ENCODE measurements at regions not wholly inside any gene's neighbourhood (a gene's known extent, or its start where the extent isn't known, plus 50 kb on each side); places are given as distances from the start of the nearest gene placed in this dataset.

DNA sequence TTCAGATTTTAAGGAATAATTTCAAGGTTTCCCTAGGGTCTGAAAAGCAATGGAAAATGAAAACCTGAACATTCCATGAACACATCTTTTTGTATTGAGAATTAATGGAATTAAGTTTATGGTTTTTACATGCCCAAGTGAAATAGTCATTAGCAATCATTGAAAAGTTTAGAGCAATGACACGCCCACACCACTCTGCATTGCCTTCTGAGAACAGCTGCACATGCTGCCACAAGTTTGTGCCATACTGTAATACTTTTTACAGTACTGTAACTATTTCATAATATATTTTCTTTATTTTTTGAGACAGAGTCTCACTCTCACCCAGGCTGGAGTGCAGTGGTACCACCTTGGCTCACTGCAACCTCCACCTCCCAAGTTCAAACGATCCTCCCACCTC, 345.2 kb upstream of the PMFBP1 start:
- H3K27me3 Mint-ChIP-seq: no peaks in the 10 kb centered on the region
- no peaks in the 10 kb centered on the region for H3K4me1 Mint-ChIP-seq
- peaks cover 12% of the 10 kb centered on the region for H3K9me3 Mint-ChIP-seq
- ATAC-seq (replicated peaks; ENCODE audit: extremely low read depth, poor library complexity, severe bottlenecking) (no peak), DNase-seq (ENCODE audit: low spot score in 2 of 2) (no peak)
- no peak overlapping the region for H3K27ac Mint-ChIP-seq (ENCODE audit: low read depth)
- peaks cover 2% of the 10 kb centered on the region for H3K36me3 Mint-ChIP-seq (ENCODE audit: insufficient read depth)
- H3K4me3 Mint-ChIP-seq: no peak overlapping the region

DNA sequence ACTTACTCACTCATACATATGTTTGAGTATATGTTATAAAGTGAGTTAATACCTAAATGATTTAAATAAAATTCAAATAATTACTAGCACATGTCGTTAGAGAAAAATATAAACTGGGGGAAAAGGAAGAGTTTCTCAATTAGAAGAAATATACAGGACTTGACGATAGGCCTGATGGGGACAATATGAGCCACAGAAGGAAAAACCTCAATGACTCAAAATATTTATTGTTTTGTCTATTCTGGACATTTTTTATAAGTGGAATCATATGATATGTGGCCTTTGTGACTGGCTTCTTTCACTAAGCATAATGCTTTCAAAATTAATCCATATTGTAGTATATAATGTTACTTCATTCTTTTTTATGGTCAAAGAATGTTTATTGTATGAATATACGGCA, 339.2 kb upstream of the PMFBP1 start:
- DNase-seq (ENCODE audit: low spot score in 2 of 2) (no peak), ATAC-seq (replicated peaks; ENCODE audit: extremely low read depth, poor library complexity, severe bottlenecking) (no peak)
- H3K9me3 Mint-ChIP-seq: peaks cover 2% of the 10 kb centered on the region
- H3K4me3 Mint-ChIP-seq: no peak overlapping the region
- H3K4me1 Mint-ChIP-seq: no peaks in the 10 kb centered on the region
- no peaks in the 10 kb centered on the region for H3K27me3 Mint-ChIP-seq
- H3K36me3 Mint-ChIP-seq (ENCODE audit: insufficient read depth): peaks cover 2% of the 10 kb centered on the region
- H3K27ac Mint-ChIP-seq (ENCODE audit: low read depth): no peak overlapping the region

DNA sequence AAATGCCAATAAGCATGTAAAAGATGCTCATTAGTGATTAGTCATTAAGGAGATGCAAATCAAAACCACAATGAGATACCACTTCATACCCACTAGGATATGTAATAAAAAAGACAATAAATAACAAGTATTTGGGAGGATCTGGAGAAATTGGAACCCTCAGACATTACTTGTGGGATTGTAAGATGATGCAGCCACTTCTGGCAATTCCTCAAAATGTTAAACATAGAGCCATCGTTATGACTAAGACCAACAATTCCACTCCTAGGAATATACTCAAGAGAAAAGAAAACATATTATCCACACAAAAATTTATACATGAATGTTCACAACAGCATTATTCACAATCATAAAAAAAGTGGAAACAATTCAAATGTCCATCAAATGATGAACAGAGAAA, 336.2 kb upstream of the PMFBP1 start:
- Mint-ChIP-seq H3K9me3 (no peaks in the 10 kb centered on the region), H3K36me3 (ENCODE audit: insufficient read depth) (no peaks in the 10 kb centered on the region), H3K27me3 (no peaks in the 10 kb centered on the region), H3K4me3 (no peak overlapping the region), H3K4me1 (no peaks in the 10 kb centered on the region), H3K27ac (ENCODE audit: low read depth) (no peak overlapping the region)
- no peak for ATAC-seq (replicated peaks; ENCODE audit: extremely low read depth, poor library complexity, severe bottlenecking)
- DNase-seq (ENCODE audit: low spot score in 2 of 2): no peak

DNA sequence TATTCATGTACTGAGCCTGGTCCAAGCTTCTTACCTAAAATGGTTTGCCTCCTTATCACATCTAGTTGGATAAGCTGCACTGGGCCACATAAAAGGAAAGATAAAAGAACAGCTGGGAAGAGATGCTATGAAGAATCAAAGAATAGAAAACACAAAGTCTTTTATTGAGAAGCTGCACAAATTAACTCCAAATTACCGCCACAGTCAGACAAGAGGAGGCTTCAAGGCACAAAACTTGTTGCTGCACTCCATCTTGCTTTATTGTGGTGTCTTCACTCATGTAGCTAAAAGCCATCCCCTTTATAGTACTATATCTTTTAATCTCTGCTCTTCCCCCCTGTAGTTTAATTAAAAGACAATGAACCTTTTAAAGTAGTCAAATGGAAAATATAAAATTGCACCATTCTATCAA, 330.6 kb upstream of the PMFBP1 start:
- no peak for ATAC-seq (replicated peaks; ENCODE audit: extremely low read depth, poor library complexity, severe bottlenecking)
- Mint-ChIP-seq H3K4me3 (no peak overlapping the region), H3K36me3 (ENCODE audit: insufficient read depth) (no peaks in the 10 kb centered on the region), H3K27me3 (no peaks in the 10 kb centered on the region), H3K27ac (ENCODE audit: low read depth) (no peak overlapping the region), H3K4me1 (no peaks in the 10 kb centered on the region), H3K9me3 (no peaks in the 10 kb centered on the region)
- no peak for DNase-seq (ENCODE audit: low spot score in 2 of 2)

DNA sequence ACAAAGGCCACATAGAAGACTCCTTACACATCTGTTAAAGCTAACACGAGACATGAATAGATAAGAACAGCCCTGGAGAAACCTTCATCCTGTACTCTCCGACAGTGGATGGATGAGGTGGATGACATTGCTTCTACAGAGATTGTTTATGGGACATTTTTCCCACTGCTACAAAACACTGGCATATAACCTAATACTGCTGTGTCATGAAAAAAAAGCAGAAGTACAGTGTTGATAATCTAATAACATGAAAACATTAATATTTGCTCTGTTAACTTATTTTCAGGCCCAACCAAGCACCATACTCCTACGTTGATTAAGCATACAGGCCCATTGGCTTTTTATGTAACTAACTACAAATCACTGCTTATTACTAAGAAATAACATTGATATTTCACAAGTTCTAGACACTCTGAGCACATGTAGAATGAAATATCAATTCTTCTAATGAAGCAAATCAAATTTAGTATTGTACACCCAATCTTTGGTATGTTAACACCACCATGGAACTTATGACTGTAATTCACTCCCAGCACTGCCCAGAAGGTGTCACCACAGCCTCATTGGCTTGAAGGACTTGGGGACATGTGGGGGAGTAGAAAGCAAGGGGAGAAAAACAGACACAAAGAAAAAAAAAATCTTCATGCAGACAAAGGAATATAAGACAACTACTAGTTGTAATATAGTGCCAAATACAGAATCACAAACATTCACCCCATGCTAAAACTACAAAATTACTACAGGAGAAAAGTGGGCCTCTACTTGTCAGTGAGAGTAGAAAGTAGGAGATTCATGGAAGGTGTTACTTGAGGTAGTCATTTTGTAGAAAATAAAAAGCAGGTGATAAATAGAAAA, 330.0 kb upstream of the PMFBP1 start:
- no peak for DNase-seq (ENCODE audit: low spot score in 2 of 2)
- Mint-ChIP-seq H3K4me1 (no peaks in the 10 kb centered on the region), H3K36me3 (ENCODE audit: insufficient read depth) (no peaks in the 10 kb centered on the region), H3K9me3 (no peaks in the 10 kb centered on the region), H3K27me3 (no peaks in the 10 kb centered on the region), H3K27ac (ENCODE audit: low read depth) (no peak overlapping the region), H3K4me3 (no peak overlapping the region)
- no peak for ATAC-seq (replicated peaks; ENCODE audit: extremely low read depth, poor library complexity, severe bottlenecking)

DNA sequence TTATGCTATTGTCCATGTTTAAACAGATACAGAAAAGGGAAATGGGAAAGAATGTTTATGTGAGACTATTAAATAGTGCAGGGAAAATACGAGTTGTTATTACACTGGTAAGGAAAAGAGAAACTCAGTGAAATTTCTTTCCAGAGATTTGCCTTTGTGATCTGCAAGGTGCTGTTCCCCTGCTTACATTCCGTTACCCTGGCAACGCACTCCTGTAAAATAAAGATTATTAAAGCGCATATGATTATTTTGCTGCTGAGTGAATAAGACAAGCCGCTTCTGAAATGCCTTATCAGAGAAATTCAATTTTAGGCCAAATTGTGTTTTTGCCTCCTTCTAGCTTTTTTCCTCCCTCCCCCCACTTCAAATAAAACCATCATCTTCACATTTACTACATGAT, 328.6 kb upstream of the PMFBP1 start:
- Mint-ChIP-seq H3K4me1 (no peaks in the 10 kb centered on the region), H3K27ac (ENCODE audit: low read depth) (no peak overlapping the region), H3K4me3 (no peak overlapping the region), H3K9me3 (no peaks in the 10 kb centered on the region), H3K27me3 (no peaks in the 10 kb centered on the region), H3K36me3 (ENCODE audit: insufficient read depth) (no peaks in the 10 kb centered on the region)
- no peak for DNase-seq (ENCODE audit: low spot score in 2 of 2)
- ATAC-seq (replicated peaks; ENCODE audit: extremely low read depth, poor library complexity, severe bottlenecking): no peak

DNA sequence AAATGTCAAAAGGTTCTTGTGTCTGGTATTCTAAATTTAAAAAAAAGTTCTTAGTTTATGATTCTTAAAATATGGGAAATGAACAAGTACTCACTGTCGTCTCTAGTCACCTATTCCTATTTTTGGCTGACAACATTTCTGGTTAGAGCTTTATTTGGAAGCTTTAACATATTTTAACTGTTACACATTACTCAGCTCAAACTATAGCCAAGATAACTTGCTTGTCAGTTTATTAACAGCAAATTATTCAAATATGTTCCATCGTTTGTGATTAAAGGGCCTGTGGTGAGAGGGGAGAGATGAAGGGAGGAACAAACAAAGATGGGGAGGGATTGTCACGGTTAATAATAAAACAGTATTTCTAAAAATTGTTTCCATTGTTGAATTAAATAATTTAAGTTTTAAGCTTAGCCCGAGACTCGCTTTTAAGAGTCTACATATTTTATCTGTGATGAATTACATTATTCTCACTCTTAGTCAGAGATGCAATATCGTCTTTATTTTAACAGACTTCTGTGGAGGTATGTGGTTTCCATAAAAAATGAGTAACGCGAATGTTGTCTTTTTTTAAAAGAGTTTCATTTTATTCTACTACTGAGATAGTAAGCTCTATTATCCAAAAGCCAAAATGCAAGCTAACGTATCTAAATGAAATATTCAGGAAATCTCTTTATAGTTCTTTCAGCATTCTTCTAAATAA, 321.9 kb upstream of the PMFBP1 start:
- H3K36me3 Mint-ChIP-seq (ENCODE audit: insufficient read depth): no peaks in the 10 kb centered on the region
- H3K27ac Mint-ChIP-seq (ENCODE audit: low read depth): no peak overlapping the region
- DNase-seq (ENCODE audit: low spot score in 2 of 2) (no peak), ATAC-seq (replicated peaks; ENCODE audit: extremely low read depth, poor library complexity, severe bottlenecking) (no peak)
- H3K4me3 Mint-ChIP-seq: no peak overlapping the region
- no peaks in the 10 kb centered on the region for H3K4me1 Mint-ChIP-seq
- H3K27me3 Mint-ChIP-seq: peaks cover 9% of the 10 kb centered on the region
- no peaks in the 10 kb centered on the region for H3K9me3 Mint-ChIP-seq

DNA sequence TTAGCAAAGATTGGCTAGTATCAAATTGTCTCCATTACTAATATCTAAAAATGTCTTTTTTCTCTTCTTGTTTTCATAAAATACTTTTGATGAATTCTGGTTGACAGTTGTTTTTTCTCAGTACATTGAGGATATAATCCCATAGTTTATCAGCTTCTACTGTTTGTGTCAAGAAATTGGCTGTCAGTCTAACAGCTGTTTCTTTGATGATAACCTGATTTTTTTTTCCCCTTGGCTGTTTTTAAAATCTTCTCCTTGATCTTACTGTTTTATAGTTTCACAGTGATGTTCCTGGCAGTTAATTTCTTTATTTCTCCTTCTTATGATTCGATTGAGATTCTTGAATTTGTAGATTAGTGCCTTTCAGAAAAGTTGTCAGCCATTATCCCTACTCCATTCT, 315.3 kb upstream of the PMFBP1 start:
- Mint-ChIP-seq H3K9me3 (no peaks in the 10 kb centered on the region), H3K36me3 (ENCODE audit: insufficient read depth) (no peaks in the 10 kb centered on the region), H3K27me3 (peaks cover 9% of the 10 kb centered on the region), H3K27ac (ENCODE audit: low read depth) (no peak overlapping the region), H3K4me1 (peaks cover 14% of the 10 kb centered on the region), H3K4me3 (no peak overlapping the region)
- ATAC-seq (replicated peaks; ENCODE audit: extremely low read depth, poor library complexity, severe bottlenecking) (no peak), DNase-seq (ENCODE audit: low spot score in 2 of 2) (no peak)

DNA sequence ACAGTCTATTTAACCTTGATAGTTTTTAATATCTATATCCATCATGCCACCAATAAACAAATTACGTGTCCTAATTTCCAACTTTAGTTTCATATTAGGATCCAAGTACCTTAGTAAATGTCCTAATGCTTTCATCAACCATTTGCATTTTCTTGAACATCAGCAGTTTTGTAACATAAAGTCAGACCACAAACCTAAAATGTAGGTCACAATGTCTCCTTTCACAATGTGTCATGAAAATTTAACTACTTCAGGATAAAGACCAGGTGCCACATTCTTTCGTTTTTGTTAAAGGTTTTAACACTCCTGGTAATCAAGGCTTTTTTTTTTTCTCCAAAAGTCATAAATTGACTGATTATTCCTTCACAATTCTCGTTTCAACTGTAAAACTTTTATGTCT, 310.7 kb upstream of the PMFBP1 start:
- Mint-ChIP-seq H3K4me1 (peaks cover 31% of the 10 kb centered on the region), H3K4me3 (no peak overlapping the region), H3K27ac (ENCODE audit: low read depth) (no peak overlapping the region), H3K36me3 (ENCODE audit: insufficient read depth) (no peaks in the 10 kb centered on the region), H3K9me3 (no peaks in the 10 kb centered on the region), H3K27me3 (no peaks in the 10 kb centered on the region)
- DNase-seq (ENCODE audit: low spot score in 2 of 2): no peak
- no peak for ATAC-seq (replicated peaks; ENCODE audit: extremely low read depth, poor library complexity, severe bottlenecking)

DNA sequence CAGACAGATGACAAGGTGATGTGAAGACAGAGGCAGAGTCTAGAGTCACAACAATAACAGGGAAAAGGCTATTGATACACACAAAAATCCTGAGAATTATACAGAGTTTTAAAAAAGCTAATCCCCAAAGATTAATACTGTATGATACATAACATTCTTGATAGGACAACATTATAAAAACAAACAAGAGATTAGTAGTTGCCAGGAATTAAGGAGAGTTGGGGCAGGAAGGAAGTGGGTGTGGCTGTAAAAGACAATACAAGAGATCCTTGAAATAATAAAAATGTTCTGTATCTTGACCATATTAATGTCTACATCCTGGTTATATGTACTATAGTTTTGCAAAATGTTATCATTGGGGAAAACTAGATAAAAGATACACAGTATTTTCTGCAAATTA, 309.5 kb upstream of the PMFBP1 start:
- Mint-ChIP-seq H3K4me1 (peaks cover 31% of the 10 kb centered on the region), H3K27me3 (no peaks in the 10 kb centered on the region), H3K27ac (ENCODE audit: low read depth) (no peak overlapping the region), H3K9me3 (no peaks in the 10 kb centered on the region), H3K4me3 (no peak overlapping the region), H3K36me3 (ENCODE audit: insufficient read depth) (no peaks in the 10 kb centered on the region)
- DNase-seq (ENCODE audit: low spot score in 2 of 2) (no peak), ATAC-seq (replicated peaks; ENCODE audit: extremely low read depth, poor library complexity, severe bottlenecking) (no peak)

DNA sequence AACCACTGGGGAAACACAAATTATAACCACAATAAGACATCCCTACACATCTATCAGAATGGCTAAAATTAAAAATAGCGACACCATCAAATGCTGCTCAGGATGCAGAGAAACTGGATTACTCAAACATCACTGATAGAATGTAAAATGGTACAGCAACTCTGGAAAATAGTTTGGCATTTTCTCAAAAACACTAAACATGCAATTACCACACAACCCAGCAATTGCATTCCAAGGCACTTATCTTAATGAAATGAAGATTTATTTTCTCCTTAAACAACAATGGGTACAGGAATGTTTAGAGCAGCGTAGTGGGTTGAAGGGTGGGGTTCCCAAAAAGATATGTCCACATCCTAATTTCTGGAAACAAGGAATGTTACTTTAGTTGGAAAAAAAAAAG, 309.0 kb upstream of the PMFBP1 start:
- Mint-ChIP-seq H3K4me3 (no peak overlapping the region), H3K36me3 (ENCODE audit: insufficient read depth) (no peaks in the 10 kb centered on the region), H3K27me3 (no peaks in the 10 kb centered on the region), H3K4me1 (peaks cover 31% of the 10 kb centered on the region), H3K9me3 (no peaks in the 10 kb centered on the region), H3K27ac (ENCODE audit: low read depth) (no peak overlapping the region)
- no peak for ATAC-seq (replicated peaks; ENCODE audit: extremely low read depth, poor library complexity, severe bottlenecking)
- no peak for DNase-seq (ENCODE audit: low spot score in 2 of 2)

DNA sequence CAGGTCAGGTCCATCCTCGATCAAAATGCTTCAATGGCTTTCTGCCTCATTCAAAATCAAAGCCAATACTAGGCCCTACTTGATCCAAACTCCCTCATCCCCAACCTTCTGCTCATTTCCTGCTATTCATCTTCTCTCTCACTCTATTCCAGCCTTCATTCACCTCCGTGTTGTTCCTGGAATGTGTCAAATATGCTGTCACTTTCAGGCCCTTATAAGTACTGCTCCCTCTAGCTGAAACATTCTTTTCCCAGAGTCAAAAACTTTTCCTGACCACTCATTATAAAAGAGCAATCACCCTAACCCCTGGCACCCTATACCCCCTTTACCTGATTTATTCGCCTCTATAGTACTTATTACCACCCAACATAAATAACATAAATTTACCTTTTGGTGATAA, 303.7 kb upstream of the PMFBP1 start:
- Mint-ChIP-seq H3K36me3 (ENCODE audit: insufficient read depth) (no peaks in the 10 kb centered on the region), H3K4me3 (no peak overlapping the region), H3K9me3 (no peaks in the 10 kb centered on the region), H3K4me1 (peaks cover 4% of the 10 kb centered on the region), H3K27me3 (no peaks in the 10 kb centered on the region), H3K27ac (ENCODE audit: low read depth) (no peak overlapping the region)
- DNase-seq (ENCODE audit: low spot score in 2 of 2) (no peak), ATAC-seq (replicated peaks; ENCODE audit: extremely low read depth, poor library complexity, severe bottlenecking) (no peak)

DNA sequence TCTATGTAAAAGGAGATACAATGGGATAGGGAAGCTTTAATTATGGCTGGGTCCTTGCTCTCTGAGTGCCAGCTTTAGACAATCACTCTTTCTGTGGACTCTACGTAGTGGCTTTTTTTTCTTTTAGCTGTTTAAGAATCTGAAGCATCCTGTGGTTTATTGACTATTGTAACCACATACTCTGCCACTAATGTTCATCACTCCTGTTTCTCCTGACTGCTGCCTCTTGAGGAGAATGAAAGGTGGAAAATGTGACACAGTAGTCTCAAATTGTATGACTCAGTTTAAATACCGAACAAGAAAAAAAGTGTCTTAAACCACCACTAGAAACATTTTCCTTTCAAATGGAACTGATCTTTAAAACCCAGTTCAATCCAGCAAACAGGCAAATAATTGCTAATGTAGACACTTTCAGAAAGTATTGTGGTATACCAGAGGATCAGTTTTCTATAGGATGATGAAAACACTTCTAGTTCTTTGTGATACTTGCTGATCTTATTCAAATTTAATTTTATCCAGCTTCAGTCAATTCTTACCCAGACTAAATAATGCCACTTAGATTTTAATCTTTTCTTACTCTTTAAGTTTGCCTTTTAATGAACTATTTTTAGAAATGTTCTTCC, 302.7 kb upstream of the PMFBP1 start:
- no peaks in the 10 kb centered on the region for H3K4me1 Mint-ChIP-seq
- no peak overlapping the region for H3K4me3 Mint-ChIP-seq
- no peak for DNase-seq (ENCODE audit: low spot score in 2 of 2)
- H3K36me3 Mint-ChIP-seq (ENCODE audit: insufficient read depth): no peaks in the 10 kb centered on the region
- H3K27me3 Mint-ChIP-seq: no peaks in the 10 kb centered on the region
- H3K27ac Mint-ChIP-seq (ENCODE audit: low read depth): no peak overlapping the region
- no peaks in the 10 kb centered on the region for H3K9me3 Mint-ChIP-seq
- no peak for ATAC-seq (replicated peaks; ENCODE audit: extremely low read depth, poor library complexity, severe bottlenecking)
